ES-I3 (cell line): ENCODE measurements at regions not wholly inside any gene's neighbourhood (a gene's known extent, or its start where the extent isn't known, plus 50 kb on each side); places are given as distances from the start of the nearest gene placed in this dataset.
"Not testable (repeated sequence)": the region's sequence is repeated elsewhere in the genome, so short reads cannot be mapped to it uniquely, and the experiment has no call there.

ENCODE experiments used
- H3K36me3 ChIP-seq: 2 replicates; pipeline ENCODE4 v1.6.1; 2013; ENCODE audit warnings: mild to moderate bottlenecking, low read length, control low read depth, moderate library complexity; ENCODE audit not compliant: insufficient read depth
- H3K4me1 ChIP-seq: 2 replicates; pipeline ENCODE4 v1.6.1; 2013; ENCODE audit warnings: mild to moderate bottlenecking, control low read depth, low read length; ENCODE audit not compliant: insufficient read depth
- H3K9ac ChIP-seq: 2 replicates; pipeline ENCODE4 v1.6.1; 2013; ENCODE audit warnings: low read depth, mild to moderate bottlenecking, low read length, moderate library complexity
- H3K9me3 ChIP-seq: 2 replicates; pipeline ENCODE4 v1.6.1; 2013; ENCODE audit warnings: mild to moderate bottlenecking, low read length, moderate library complexity; ENCODE audit not compliant: control insufficient read depth, insufficient read depth

DNA sequence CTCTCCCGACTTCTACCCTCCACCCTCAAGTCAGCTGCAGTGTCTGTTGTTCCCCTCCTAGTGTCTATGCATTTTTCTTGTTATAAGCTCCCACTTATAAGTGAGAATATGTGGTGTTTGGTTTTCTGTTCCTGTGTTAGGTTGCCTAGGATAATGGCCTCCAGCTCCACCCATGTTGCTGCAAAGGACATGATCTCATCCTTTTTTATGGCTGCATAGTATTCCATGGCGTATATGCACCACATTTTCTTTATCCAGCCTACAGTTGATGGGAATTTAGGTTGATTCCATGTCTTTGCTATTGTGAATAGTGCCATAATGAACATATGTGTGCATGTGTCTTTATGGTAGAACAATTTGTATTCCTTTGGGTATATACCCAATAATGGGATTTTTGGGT, 80.7 kb downstream of the SPTSSA start:
- H3K9ac ChIP-seq, H3K4me1 ChIP-seq, H3K9me3 ChIP-seq, H3K36me3 ChIP-seq: not testable (repeated sequence)

DNA sequence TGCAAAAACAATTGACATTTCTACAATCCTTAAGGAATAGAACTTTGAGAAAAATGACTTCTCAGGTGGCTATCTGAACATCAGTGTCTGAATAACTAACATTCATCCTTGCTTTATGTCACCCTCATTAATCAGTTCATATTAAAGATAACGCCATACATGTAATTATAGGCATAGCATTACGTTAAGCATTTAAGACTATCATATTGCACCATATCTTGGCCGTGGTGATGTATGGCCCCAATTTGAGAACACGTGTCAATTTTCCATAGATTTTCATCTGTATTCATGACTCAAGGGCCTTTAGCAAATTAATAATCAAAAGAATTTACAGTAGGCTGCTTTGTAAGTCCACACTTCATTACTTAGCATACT, 81.6 kb downstream of the SPTSSA start:
- H3K9ac ChIP-seq, result no peak overlapping the region
- no peaks in the 10 kb centered on the region for H3K4me1 ChIP-seq
- no peaks in the 10 kb centered on the region for H3K36me3 ChIP-seq
- no peaks in the 10 kb centered on the region for H3K9me3 ChIP-seq

DNA sequence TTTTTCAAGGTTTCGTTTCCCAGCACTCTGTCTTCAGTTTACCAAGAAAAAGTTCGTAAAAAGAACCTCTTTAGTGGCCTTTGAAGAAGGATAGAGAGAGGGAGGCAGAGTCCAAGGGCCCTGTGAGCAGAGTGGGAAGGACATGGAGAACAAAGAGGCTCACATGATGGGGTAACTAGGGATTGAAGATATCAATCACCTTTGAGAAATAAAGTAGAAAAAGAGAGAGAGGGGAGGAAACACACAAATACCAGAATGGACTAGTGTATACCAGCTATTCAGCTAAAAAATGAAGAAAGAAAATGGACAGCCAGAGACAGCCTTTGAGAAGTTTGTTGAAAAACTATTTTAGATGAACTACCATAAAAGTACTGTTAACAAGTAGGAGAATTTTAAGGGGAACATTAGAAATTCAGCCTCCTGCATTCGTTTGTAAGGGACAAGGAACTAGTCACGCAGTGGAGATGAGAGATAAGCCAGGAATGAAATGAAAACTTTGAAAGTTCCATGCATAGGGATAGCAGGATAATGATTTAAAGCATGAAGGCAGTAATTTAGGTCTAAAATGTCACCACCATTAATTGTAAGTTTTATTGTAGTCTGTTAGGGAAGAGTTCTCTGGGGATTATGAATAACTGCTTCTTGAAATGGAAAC, 82.1 kb downstream of the SPTSSA start:
- Histone ChIP-seq H3K4me1 (no peaks in the 10 kb centered on the region), H3K9ac (no peak overlapping the region), H3K36me3 (no peaks in the 10 kb centered on the region), H3K9me3 (no peaks in the 10 kb centered on the region)

DNA sequence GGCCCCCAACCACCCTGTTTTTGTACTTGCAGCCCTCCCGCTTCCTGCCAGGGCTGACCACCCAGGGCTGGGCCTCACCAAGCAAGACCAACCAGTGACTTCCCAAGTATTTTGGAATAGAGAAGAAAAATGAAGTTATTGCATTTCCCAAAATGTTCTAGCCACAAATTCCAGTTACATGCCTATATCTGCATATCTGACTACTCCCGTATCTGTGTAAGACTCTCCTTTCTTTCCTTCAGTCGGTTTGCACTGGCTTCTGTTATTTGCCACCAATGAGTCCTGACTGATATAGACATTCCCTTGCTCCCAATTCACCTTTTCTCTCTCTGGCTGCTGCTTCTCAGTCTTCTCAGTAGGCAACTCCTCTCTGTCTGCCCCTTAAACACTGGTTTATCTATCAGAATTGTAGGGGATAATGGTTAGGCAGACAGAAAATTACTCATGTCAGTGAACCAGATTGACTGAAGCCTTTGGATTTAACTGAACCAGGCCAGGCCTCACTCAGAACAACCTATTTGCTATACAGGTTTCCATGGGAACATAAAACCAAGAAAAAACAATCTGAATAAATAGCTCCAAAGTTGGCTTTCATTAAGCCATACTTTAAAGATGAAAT, 85.3 kb downstream of the SPTSSA start:
- no peaks in the 10 kb centered on the region for H3K9me3 ChIP-seq
- no peaks in the 10 kb centered on the region for H3K4me1 ChIP-seq
- H3K36me3 ChIP-seq, result no peaks in the 10 kb centered on the region
- no peak overlapping the region for H3K9ac ChIP-seq

DNA sequence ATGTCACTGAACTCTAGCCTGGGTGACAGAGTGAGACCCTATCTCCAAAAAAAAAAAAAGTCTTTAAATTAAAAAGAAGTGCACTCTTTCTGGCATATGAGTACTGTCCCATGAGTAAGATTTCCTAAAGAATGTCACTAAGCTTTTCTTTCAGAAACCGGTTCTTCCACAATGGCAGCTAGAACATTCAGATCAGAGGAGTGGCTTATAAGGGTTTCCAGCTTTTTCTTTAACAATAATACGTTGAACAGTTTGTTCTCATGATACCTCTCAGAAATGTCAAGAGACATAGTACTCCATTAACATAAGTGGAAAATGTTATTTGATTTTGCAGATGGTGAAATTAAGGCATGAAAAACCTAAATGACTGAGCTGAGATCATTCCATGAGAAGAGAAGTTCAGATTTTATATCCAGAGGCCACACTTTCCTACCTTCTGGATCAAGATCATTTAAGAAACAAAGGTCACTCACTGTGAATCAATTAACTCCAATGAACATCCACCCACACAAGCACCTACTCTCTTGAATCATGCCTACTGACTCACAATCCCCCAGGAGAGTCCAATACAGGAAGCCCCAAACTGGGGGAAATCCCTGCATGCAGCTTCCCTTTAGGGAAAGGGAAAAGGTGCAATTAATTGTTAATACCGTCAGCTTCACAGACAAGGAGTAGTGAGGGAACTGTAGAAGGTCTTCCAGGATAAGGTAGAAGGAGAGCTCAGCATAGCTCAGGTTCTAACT, 86.9 kb downstream of the SPTSSA start:
- H3K9me3 ChIP-seq, result no peaks in the 10 kb centered on the region
- H3K4me1 ChIP-seq, result no peaks in the 10 kb centered on the region
- H3K36me3 ChIP-seq, result no peaks in the 10 kb centered on the region
- no peak overlapping the region for H3K9ac ChIP-seq

DNA sequence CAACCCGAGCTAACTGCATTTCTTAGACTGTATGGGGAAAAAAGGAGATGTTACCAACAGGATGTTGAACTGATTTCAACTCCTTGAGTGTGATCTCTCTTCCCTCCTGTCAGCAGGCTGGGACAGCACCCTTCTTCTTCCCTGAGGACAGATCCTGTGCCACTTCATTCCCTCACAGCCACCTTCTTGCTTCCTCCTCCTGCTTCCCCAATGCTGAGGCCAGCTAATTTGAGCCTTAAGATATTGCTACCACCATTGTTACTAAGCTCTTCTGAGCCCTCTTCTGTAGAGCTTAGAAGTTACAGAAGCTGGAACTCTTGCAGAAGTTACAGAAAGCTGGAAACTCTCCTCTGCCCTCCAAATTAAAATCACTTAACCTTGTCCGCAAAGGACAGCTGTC, 88.8 kb downstream of the SPTSSA start:
- no peaks in the 10 kb centered on the region for H3K36me3 ChIP-seq

DNA sequence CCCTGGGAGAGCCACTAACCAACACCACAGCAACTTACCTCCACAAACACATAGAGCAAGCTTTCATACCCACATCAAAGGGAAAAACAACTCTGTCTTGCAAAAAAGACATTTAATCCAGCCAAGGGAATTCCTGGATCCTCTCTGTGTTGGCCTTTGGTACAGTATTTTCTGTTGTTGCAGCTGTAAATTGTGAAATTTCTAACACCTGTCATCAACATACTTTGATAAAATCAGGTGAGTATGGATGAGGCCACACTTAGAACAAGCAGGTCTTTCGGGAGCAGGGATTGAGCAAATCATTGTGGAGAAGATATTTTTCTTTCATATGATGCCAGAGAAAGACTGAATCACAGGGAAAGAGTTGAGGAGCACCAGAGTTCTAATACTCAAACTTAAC, 89.3 kb downstream of the SPTSSA start:
- Histone ChIP-seq H3K9ac (no peak overlapping the region), H3K4me1 (no peaks in the 10 kb centered on the region), H3K36me3 (no peaks in the 10 kb centered on the region), H3K9me3 (no peaks in the 10 kb centered on the region)

More for the DNA sequence above, 88.8 kb downstream of the SPTSSA start:
- Histone ChIP-seq H3K9ac (no peak overlapping the region), H3K9me3 (no peaks in the 10 kb centered on the region), H3K4me1 (no peaks in the 10 kb centered on the region)

DNA sequence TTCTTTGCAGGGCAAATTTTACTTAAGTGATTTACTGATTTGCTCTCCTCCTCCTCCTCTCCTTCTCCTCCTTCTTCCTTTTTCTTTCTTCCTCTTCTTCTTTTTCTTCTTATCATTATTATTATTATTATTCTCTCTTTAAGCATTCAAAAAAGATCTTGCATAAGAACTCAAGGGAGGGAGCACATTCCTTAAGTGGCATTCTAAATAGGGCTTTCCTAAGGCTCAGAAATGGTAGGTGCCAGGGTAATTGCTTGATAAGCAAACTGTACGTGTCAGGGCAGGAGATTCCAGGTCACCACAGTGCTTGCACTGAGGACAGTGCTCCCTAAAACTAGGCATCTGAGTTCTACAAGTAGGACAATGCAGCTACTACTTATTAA, 92.4 kb downstream of the SPTSSA start:
- Histone ChIP-seq H3K36me3 (no peaks in the 10 kb centered on the region), H3K9me3 (no peaks in the 10 kb centered on the region), H3K4me1 (no peaks in the 10 kb centered on the region), H3K9ac (no peak overlapping the region)

DNA sequence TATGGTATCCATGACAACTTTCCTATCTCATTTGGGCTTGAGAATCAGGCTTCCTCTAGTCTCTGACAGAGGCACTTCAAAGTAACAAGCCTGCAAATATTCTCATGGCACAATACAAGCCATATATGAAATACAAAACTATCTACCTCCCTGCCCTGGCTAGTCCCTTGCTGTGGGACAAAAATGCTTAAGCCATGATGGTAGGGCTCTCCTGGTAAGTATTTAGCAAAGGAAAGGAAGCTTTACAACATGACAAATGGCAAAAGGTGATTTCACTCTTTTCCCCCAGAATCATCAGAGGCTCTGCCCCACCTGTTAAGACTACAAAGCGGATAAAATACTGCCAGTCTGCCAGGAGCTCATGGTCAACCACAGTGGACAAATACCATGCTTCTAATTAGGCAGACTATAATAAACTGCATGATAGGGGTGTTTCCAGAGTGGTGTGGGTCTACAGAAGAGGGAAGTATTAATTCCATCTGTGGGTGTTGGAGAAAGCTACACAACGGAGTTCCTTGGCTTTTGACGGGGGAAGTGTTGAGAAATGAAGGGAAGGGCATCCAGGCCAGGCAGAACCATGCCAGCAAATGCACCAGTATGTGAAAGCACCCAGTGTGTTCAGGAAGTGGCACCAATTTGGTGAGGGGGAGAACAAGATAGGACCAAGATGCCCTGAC, 92.9 kb downstream of the SPTSSA start:
- H3K9ac ChIP-seq, result no peak overlapping the region
- no peaks in the 10 kb centered on the region for H3K4me1 ChIP-seq
- no peaks in the 10 kb centered on the region for H3K9me3 ChIP-seq
- no peaks in the 10 kb centered on the region for H3K36me3 ChIP-seq

DNA sequence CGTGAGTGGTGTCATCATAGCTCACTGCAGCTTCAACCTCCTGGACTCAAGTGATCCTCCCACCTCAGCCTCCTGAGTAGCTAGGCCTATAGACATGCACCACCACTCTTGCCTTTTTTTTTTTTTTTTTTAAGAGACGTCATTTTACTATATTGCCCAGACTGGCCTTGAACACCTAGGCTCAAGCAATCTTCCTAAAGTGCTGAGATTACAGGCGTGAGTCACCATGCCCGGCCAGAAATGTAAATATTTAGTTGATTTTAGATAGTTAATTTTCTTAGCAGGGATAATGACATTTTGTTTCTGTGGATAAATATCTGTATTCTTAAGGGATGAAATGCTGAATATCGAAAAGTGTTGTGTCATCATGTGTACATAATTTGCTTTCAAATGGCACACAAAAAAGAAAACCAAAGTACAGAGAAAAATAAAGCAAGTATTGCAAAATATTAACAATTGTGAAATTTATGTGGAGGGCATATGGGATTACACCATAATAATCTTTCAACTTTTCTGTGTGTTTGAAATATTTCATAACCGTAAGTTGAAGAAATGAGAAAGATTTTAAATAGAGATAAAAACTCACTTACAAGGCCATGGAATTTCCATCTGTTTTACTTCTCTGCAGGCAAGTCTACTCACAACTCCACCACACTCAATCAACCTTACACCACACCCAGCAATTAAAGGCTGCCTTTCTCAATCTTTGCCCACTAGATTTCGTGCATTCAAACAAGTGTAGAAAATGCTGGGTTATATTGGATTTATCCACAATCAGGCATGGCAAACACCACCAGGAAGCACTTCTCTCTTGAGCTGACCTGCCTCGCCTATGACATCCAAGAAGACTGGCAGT, 93.7 kb downstream of the SPTSSA start:
- Histone ChIP-seq H3K9ac (no peak overlapping the region), H3K36me3 (no peaks in the 10 kb centered on the region), H3K4me1 (no peaks in the 10 kb centered on the region), H3K9me3 (no peaks in the 10 kb centered on the region)

DNA sequence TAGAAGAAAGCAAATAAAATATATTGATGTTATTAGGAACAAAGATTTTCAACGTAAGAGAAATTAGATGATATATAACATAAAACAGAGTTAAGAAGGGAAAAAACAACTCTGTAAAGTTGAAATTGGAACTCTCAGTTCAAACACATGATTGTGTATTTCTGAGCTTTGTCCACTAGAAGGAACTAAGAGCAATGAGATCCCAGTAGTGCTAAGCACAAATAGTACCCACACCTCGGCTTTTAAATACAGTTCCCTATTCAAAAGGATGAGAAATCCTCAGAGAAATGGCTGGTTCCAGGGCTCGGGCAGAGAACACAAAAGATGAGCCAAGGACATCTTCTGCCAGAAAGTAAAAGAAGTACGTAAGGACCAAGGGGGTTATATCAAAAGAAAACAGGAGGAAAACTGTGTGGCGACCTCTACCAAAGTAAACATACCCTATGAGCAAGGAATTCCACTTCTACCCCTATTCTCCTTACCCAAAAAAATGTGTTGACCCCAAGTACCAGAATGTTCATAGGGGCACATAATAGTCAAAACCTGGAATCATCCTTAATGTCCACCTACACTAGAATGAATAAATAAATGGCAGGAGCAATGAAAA, 96.6 kb downstream of the SPTSSA start:
- Histone ChIP-seq H3K9ac (no peak overlapping the region), H3K4me1 (no peaks in the 10 kb centered on the region), H3K36me3 (no peaks in the 10 kb centered on the region), H3K9me3 (no peaks in the 10 kb centered on the region)

DNA sequence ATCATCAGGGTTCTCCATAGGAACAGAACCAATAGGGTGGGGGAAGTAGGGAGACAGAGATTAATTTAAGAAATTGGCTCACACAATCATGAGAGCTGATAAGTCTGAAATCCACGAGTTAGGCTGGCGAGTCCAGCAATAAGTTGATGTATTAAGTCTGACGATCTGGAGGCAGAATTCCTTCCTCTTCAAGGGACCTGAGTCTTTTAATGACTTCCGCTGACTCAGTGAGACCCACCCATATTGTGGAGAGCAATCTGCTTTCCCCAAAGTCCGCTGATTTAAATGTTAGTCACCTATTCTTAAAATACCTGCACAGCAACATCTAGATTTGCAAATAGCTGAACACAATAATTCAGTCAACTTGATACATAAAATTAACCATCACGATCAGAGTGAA, 97.8 kb downstream of the SPTSSA start:
- H3K9ac ChIP-seq, result no peak overlapping the region
- H3K4me1 ChIP-seq, result no peaks in the 10 kb centered on the region
- no peaks in the 10 kb centered on the region for H3K9me3 ChIP-seq
- no peaks in the 10 kb centered on the region for H3K36me3 ChIP-seq

DNA sequence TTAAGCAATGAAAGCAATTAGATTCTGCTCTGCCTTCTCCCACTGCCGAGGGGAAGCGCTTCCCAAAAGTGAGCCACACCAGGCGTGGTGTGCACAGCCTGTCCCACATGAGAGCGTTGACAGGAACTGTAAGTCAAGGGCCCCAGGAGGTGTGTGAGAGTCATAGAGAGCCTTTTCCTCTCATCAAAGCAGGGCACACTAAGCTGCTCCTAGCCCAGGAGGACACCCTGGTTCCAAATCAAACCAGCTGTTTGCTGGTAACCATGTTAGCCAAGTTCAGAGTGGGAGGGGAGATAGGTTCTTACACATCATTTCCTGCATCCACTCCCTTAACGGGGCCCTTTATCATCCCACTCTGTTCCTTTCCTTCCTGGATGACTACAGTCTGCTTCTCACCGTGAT, 98.3 kb downstream of the SPTSSA start:
- Histone ChIP-seq H3K9me3 (no peaks in the 10 kb centered on the region), H3K4me1 (no peaks in the 10 kb centered on the region), H3K9ac (no peak overlapping the region), H3K36me3 (no peaks in the 10 kb centered on the region)
